IMR-90 (cell line): ENCODE measurements at regions not wholly inside any gene's neighbourhood (a gene's known extent, or its start where the extent isn't known, plus 50 kb on each side); places are given as distances from the start of the nearest gene placed in this dataset.

Experiments
- BHLHE40 ChIP-seq: fragments of 150-350 bp; IDR thresholded peaks from 2 replicates; pipeline ENCODE4 v1.6.1; 2016; ENCODE audit warnings: mild to moderate bottlenecking, low read depth, low read length
- CEBPB ChIP-seq: IDR thresholded peaks from 2 replicates; pipeline ENCODE4 v1.6.1; 2012; ENCODE audit warnings: low read depth, low read length, improper control_type of control experiment
- CTCF ChIP-seq: conservative IDR thresholded peaks from 2 replicates; pipeline ENCODE4 v1.5.1; 2012; ENCODE audit warnings: mild to moderate bottlenecking, low read depth, low read length, improper control_type of control experiment
- FOS ChIP-seq: fragments of 150-350 bp; IDR thresholded peaks from 2 replicates; pipeline ENCODE4 v1.6.1; 2016; ENCODE audit warnings: low read depth, low read length
- POLR2A ChIP-seq: IDR thresholded peaks from 2 replicates; pipeline ENCODE4 v1.6.1; 2012; ENCODE audit warnings: mild to moderate bottlenecking, low read depth, low read length
- RAD21 ChIP-seq: IDR thresholded peaks from 2 replicates; pipeline ENCODE4 v1.6.1; 2012; ENCODE audit warnings: low read length, improper control_type of control experiment
- RCOR1 ChIP-seq: IDR thresholded peaks from 2 replicates; pipeline ENCODE4 v1.6.1; 2012; ENCODE audit warnings: mild to moderate bottlenecking, low read length, improper control_type of control experiment; ENCODE audit not compliant: insufficient replicate concordance

GRCh38 chr7:41449694-41450093 lies 253.2 kb downstream of the INHBA start:
- no peak for TF ChIP-seq CTCF
- TF ChIP-seq RAD21 = no peak
- no peak for TF ChIP-seq POLR2A
- no peak for TF ChIP-seq FOS
- no peak for TF ChIP-seq RCOR1
- TF ChIP-seq BHLHE40 = no peak
- no peak for TF ChIP-seq CEBPB
